NCI-H510A treated with DMSO at 0.1 percent for 48 hours (cell line): ENCODE measurements at regions not wholly inside any gene's neighbourhood (a gene's known extent, or its start where the extent isn't known, plus 50 kb on each side); places are given as distances from the start of the nearest gene placed in this dataset.
"Not testable (repeated sequence)": the region's sequence is repeated elsewhere in the genome, so short reads cannot be mapped to it uniquely, and the experiment has no call there.

Experiments used
- DNase-seq: peaks from one replicate; lab custom pipeline; 2025; lab: John Stamatoyannopoulos, UW

GRCh38 chr6:27106382-27106781, 141.1 kb upstream of the PRSS16 start:
- DNase-seq: no peak

DNA sequence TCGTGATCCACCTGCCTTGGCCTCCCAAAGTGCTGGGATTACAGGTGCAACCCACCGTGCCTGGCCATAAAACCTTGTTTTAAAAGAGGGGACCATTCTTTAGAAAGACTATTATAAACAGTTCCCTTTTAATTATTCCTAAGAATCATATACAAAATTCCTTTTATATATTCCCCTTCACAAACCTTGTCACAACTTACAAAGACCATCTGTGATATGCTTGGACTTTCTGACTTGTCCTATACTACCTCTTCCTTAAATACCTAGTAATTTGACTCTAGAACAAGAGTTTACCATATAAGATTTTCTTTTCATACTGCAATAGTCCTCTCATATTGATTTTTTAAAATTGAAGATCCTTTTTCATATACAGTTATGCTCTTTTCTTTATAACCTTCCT, 135.8 kb upstream of the PRSS16 start:
- no peak for DNase-seq

- DNase-seq: no peak
These were observed 134.5 kb upstream of the PRSS16 start for GRCh38 chr6:27112974-27113373.

GRCh38 chr6:27119329-27119728, 128.2 kb upstream of the PRSS16 start:
- DNase-seq: no peak

DNA sequence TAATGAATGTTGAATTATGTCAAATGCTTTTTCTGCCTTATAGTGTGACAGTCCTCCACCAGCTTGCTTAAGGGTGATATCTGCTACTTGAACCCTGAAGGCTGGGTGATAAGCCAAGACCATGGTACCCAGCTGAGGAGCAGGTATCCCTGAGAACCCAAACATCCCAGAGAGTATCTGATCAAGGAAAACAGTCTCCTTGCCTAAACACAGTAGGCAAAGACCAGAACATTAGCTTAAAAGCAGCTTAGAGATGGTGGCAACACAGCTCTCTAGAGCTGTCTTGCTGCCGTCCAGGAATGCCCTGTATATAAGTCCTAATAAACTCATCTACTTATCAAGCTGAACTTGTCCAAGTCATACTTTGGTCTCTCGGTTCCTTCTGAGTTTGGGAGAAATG, 127.7 kb upstream of the PRSS16 start:
- DNase-seq: no peak

DNA sequence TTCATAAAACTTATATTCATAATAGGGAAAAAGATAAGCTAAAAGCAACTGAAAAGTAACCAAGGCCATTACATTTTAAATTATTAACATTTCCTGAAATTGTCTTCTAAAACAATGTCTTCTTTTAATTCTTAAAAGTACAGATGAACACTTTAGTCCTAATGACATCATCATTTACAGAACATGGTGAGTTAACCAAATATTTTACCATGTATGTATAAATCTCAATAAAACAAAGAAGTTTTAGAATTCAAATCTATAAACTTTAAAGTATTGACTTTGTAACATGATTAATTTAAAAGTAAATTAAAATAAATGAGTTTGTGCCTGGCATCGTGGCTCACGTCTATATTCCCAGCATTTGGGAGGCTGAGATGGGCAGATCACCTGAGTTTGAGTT, 125.9 kb upstream of the PRSS16 start:
- no peak for DNase-seq

GRCh38 chr6:27124252-27124657, 123.2 kb upstream of the PRSS16 start:
- DNase-seq: no peak

- no peak for DNase-seq
These were observed 121.3 kb upstream of the PRSS16 start for GRCh38 chr6:27126046-27126814.

DNA sequence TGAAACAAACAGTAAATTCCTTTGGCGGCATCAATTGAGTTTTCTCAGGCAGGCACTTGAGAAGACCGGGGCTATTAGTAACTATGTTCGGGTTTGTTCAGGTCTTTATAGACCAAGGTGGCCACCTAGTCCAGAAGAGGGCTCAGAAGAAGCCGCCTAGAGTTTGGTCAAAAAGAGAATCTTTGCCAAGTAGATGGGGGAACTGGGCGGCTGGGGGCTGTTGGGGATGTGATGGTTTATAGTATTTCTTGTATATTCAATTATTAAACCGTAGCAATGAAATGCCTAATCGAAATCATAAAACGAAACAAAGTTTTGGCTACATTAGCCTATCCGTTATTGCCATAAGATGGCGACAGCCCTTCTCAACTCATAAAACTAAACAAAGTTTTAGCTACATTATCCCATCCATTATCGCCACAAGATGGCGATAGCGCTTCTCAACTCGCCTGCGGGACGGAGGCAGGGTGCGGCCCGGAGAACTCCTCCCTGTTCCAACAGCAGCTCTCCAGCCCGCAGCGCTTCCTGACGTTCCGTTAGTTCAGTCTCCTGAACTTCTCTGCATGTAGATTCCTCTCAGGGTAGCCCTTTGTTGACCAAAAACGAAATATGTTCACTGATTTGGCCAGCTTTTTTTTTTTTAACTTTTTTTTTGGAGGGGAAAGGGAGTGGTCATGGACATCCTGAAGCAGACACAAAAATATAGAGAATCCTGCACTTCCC, 120.5 kb upstream of the PRSS16 start:
- DNase-seq: no peak

DNA sequence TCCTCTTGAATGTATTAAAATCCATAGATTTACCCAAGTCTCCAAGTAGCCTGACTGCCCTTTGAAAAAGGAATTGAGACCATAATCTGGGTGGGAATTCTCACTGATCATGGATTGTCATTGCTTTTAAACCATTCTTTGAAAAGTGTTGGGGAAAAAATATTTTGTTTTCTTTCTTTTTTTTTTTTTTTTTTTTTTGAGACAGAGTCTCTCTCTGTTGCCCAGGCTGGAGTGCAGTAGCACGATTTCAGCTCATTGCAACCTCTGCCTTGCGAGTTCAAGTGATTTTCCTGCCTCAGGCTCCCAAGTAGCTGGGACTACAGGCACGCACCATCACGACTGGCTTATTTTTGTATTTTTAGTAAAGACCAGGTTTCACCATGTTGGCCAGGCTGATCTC, 119.6 kb upstream of the PRSS16 start:
- not testable (repeated sequence) for DNase-seq

DNA sequence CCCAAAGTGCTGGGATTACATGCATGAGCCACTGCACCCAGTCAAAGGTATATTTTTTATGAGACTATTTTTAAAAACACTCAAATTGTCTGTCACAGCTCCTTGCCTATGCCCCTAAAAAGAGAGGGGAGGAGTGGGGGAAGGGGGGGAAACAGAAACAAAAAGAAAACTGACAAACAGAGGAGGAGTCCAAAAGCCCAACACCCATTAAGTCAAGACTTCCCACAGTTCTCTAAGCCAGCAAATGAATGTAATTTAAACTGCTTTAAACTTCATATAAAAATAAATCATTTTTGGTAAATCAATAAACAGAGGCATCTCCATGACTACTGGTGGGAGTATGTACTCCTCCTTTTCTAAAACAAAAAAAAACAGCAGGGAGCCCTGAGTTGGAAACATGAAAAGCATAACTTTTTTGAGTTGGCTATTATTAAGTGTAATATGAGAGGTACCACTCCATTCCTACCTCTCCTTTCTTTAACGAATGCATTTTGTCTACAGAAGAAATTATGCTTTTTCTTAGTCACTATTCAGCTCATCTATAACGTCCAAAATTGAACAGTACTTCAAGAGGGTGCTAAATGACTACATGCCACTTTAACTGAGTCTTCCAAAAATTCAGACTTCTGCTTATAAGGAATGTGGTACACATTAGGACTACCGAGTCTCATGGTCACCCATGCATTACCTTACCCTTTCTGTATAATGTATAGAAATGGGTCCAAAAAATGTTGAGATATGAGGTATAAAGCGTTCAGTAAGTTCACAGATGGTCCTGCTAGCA, 119.0 kb upstream of the PRSS16 start:
- DNase-seq: no peak

GRCh38 chr6:27129095-27129815, 118.2 kb upstream of the PRSS16 start:
- peak; percentile 75 for DNase-seq

DNA sequence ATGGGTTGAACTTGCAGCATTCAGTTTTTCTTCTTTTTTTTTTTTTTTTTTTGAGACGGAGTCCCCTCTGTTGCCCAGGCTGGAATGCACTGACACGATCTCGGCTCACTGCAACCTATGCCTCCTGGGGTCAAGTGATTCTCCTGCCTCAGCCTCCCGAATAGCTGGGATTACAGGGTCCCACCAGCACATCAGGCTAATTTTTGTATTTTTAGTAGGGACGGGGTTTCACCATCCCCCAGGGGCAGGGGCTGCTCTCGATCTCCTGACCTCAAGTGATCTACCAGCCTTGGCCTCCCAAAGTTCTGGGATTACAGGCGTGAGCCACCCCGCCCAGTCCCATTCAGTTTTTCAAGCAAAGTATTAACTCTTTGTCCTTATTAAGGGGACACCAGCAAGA, 117.6 kb upstream of the PRSS16 start:
- no peak for DNase-seq

DNA sequence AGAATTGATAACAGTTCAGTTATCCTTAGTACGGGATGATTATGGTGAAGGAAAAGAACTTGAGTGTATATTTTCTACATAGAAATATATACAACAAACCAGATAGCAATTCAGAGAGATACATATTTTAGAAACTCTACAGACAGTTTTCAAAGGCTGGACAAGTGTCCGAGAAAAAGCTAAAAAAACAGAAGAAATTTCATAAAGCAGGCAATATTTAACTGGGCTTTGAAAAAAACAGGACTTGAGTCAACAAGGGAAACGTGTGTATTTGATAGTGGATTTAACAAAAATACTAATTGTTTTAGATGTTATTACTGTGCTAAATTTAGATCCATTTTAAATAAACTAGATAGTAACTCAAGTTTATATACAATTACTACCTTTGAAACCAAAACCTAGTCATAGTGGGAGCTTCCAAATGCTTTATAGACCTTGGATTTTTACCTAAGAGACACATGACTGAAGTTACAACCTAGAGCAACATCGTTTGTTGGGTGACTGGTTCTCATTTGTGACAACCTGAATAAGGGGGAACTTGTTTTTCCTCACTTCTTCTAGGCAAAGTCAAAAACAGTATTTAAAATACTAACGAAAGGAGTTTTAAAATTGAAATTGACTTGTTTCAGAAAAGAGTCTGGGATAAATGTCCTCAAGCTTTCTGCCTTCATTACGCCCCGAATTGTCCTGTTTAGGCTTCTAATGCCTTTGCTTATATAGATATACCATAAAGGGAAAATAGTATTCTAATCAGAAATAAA, 116.7 kb upstream of the PRSS16 start:
- DNase-seq: peak; percentile 46

- not testable (repeated sequence) for DNase-seq
These were observed 115.3 kb upstream of the PRSS16 start for GRCh38 chr6:27132282-27132531.

GRCh38 chr6:27132532-27133280, 114.8 kb upstream of the PRSS16 start:
- peak; percentile 98 for DNase-seq

DNA sequence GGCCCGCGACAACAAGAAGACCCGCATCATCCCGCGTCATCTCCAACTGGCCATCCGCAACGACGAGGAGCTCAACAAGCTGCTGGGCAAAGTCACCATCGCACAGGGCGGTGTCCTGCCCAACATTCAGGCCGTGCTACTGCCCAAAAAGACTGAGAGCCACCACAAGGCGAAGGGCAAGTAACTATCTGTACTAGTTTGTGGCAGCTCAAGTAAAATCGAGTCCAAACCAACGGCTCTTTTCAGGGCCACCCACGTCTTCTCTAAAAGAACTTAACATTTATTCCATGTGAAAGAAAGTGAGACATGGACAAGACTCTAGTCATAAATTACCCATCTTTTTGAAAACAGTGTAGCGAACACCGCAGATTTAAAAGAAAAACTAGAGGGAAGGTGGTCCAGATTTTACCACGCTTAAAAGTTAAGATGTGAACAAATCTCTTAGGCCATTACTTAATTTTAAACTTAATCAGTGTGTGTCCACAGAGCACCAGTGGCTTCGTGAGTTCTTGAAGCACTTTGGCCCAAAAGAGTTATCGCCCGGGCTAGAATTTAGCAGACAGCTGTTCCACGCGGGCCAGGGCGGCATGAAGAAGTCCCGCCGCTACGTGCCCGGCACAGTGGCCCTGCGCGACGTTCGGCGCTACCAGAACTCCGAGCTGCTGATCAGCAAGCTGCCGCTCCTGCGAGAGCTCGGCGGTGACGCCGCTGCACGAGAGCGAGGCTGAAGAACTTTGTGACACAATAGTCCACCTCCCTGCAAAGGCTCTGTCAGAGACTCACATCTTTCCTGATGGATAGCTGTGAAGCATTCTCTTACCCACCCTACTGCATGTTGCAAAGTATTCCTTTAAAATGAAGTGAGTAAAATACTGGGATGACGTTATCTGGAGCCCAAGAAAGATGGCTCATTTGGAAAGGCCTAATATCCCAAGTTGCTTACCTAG, 113.9 kb upstream of the PRSS16 start:
- DNase-seq: peak; percentile 59

DNA sequence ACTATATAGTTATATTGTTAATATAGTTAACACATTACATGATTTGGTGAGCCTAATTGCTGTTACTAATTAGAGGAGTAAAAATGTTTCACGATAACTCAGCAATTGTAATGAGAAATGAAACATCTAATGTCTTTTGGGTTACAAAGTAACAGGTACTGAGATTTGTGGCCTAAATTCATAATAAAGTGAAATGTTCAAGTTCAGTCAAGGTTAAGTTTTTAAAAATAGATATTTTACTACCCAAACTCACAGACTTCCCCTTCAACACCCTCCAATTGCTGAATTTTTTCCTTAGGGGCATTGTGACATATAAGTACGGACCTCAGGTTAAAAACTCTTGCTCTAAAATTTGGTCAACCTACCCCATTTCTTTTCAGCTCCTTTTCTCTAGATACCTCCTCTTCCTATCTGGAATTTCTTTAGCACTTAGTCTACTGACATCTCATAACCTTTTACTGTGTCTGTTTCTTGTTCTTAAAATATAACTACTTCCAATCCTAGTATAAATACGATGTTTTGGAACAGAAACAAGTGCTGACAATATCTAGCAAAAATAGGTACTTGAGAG, 112.3 kb upstream of the PRSS16 start:
- DNase-seq: no peak

GRCh38 chr6:27136077-27136644, 111.3 kb upstream of the PRSS16 start:
- DNase-seq: no peak
